ENCODE measurements at regions not wholly inside any gene's neighbourhood (a gene's known extent, or its start where the extent isn't known, plus 50 kb on each side); places are given as distances from the start of the nearest gene placed in this dataset.

DNA sequence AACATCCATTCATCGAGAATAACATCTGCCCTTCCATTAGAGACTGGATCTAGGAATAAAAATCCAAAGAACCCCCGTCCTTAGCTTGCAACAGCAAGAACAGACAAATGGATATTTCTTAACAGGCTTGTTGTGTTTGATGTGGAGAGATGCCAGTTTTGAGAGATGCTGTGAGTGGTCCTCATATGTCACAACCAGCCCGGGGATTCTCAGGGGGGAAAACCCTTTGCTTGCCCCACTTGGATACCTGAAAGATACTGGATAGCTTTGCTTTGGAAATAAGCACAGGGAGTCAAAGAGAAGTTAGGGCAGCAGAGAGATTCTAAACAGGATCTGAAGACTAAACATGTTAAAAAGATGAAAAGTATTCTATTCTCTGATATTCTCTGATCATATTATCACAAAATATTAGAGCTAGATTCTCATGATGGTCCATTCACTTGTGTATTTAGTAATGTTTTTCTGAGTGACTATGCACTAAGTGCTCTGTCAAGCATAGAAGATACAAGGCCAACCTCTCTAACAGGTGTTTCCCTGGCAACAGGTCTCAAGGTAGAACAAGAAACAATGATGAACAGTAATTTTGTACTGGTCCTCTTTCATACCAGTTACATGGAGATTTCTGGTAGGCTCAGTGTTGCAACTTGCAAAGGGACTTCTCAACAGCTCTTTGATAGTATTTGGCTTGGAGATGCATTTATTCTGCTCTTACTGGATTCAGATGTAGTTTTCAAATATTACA lies 348.2 kb downstream of the MYCN start:
- TF ChIP-seq, protein P1, sequence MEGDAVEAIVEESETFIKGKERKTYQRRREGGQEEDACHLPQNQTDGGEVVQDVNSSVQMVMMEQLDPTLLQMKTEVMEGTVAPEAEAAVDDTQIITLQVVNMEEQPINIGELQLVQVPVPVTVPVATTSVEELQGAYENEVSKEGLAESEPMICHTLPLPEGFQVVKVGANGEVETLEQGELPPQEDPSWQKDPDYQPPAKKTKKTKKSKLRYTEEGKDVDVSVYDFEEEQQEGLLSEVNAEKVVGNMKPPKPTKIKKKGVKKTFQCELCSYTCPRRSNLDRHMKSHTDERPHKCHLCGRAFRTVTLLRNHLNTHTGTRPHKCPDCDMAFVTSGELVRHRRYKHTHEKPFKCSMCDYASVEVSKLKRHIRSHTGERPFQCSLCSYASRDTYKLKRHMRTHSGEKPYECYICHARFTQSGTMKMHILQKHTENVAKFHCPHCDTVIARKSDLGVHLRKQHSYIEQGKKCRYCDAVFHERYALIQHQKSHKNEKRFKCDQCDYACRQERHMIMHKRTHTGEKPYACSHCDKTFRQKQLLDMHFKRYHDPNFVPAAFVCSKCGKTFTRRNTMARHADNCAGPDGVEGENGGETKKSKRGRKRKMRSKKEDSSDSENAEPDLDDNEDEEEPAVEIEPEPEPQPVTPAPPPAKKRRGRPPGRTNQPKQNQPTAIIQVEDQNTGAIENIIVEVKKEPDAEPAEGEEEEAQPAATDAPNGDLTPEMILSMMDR (IDR thresholded peaks at IDR 0.05; ENCODE audit: low read depth, low read length, missing control alignments) = no peak
- no peak for DNase-seq (ENCODE audit: low read depth)

DNA sequence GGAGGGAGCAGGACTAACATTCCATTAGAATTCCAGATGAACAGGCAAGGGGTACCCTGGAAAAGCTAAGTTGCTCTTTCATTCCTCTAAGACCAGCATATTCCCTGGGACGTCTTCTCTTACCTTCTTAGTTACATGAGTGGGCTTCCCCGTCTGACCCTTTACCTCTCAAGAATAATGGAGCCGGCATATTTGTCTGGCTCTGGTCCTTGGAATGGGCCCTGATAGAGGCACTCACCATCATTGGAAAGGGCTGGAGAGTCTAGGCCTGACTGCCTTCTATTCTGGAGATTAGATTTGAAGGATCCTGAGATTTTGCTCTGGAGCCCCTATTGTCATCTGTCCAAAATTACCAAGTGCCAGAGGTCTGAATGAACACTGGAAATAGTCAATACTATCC lies 347.5 kb downstream of the MYCN start:
- TF ChIP-seq, protein P1 (IDR thresholded peaks at IDR 0.05; ENCODE audit: low read depth, low read length, missing control alignments) = no peak
- no peak for DNase-seq (ENCODE audit: low read depth)
- H3K4me3 ChIP-seq (ENCODE audit: low read depth, low read length) = no peak overlapping the region

More for the DNA sequence above, 348.2 kb downstream of the MYCN start:
- no peak overlapping the region for H3K4me3 ChIP-seq (ENCODE audit: low read depth, low read length)

DNA sequence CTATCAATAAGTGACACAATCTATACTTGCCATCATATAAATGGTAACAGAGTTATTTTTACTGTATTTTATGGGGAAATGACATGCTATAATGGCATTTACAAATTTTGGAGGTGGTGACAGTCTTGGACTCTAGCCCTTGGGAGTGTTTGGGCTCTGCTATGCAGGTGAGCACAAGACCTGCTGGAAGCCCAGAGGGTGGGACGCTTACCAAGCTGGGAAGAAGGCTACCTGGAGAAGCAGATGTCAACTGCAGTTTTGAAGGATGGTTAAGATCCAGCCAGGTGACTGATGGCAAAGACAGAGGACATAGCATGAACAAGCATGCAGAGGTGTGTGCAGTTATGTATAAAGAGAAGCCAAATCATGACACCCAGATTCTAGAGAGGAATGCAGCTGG lies 346.9 kb downstream of the MYCN start:
- DNase-seq (ENCODE audit: low read depth) = no peak
- no peak overlapping the region for H3K4me3 ChIP-seq (ENCODE audit: low read depth, low read length)
- TF ChIP-seq, protein P1 (IDR thresholded peaks at IDR 0.05; ENCODE audit: low read depth, low read length, missing control alignments) = no peak

DNA sequence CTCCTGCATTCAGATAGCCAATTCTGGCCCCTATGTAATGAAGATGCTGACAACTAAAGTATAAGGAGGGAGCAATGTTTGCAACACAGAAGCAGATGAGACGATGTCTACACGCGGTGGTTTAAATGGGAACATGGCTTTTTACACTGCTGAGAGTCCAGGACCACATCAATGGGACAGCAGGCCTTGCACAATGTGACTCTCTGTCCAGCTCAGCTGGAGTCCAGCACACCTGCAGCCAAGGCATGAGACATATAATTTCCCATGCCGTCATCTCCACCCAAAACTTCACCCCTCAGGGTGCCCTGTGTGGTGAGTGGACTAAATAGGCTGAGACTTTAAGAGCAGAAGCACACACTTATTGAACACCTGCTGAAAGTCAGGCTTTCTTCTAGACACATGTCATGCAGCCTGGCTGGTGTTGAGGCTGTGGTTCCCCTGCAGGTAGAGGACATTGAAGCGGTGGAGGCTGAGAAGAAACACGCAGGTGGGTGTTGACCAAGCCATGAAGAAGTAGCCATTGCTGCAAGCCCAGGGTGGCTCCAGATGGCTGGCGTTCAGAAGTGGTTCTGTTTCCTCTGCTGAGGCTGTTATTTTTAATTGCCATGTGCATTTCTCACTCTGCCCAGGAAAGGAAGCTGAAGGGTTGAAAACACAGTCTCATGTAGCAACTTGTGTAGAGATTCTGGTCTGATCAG lies 345.6 kb downstream of the MYCN start:
- TF ChIP-seq, protein P1 (IDR thresholded peaks at IDR 0.05; ENCODE audit: low read depth, low read length, missing control alignments) = no peak
- DNase-seq (ENCODE audit: low read depth) = no peak
- H3K4me3 ChIP-seq (ENCODE audit: low read depth, low read length) = no peak overlapping the region

DNA sequence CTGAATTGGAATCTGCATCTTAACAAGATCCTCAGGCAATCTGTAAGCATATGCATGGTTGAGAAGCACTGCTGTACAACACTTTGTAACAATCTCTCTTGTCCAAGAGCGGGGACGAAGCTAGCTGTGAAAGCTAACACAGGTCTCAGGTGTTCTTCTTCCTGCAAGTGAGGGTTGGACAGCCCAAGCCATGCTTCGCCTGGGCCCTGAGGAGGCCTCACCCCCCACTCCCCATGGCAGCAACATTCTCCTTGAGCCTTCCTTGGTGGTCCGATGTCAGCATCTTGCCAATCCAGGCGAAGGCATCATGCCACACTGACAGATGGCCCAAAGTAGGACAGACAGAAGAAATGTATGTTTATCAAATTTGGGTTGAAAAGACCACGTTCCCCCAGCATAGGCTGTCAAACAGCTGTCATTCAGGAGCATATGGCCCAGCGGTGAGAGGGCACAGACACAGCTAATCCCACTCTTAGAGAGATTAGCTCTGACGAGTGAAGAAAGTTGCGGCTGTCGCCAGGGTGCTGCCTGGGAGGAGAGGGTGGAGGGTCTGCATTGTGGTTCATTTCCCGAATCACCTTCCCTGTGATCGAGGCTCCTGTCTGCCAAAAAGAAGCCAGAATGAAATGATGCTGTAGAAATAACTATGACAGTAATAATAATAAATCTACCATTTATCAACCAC lies 344.7 kb downstream of the MYCN start:
- DNase-seq (ENCODE audit: low read depth) = no peak
- H3K4me3 ChIP-seq (ENCODE audit: low read depth, low read length) = no peak overlapping the region
- TF ChIP-seq, protein P1 (IDR thresholded peaks at IDR 0.05; ENCODE audit: low read depth, low read length, missing control alignments) = no peak

DNA sequence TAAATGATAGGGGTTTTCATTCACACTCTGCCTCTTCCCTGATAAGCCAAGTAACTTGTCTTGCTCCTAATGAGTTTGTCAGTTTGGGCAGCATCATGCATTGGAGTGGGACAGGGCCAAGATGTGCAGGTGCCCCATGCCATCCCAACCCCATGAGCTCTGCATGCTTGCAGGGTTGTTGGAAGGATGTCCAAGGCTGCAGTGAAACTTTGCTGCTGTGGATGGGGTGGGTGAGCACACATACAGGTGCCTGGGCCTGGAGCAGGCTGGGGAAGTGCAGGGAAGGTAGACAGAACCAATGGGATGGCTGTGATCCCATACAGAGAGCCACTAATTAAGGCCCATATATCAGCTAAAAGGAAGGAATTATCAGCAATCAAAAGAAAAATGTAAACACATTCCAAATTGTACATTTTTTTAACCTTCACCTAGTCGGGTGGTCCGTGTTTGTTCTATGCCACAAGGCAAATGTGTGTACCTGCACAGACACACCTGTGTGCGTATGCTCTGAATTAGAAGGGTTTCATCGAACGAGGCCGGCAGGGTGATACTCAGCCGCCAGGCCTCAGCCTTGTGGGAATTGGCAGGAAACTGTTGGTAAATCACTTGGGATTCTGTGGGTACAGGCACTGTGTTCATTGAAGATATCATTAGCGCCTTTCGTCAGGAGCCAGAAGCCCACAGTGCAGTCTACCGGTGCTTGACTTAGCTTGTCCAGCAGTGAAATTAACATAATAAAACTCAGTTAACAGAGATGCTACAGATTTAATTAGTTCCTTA lies 342.9 kb downstream of the MYCN start:
- no peak for DNase-seq (ENCODE audit: low read depth)

More for the DNA sequence above, 342.9 kb downstream of the MYCN start:
- H3K4me3 ChIP-seq (ENCODE audit: low read depth, low read length) = no peak overlapping the region
- TF ChIP-seq, protein P1 (IDR thresholded peaks at IDR 0.05; ENCODE audit: low read depth, low read length, missing control alignments) = no peak

All from GM12864 (cell line).